ENCODE measurements at regions not wholly inside any gene's neighbourhood (a gene's known extent, or its start where the extent isn't known, plus 50 kb on each side); places are given as distances from the start of the nearest gene placed in this dataset.

GRCh38 chr6:15864038-15864707, 201.3 kb upstream of the DTNBP1 start:
- ChIA-PET POLR2A (no interaction called here), CTCF (interaction anchor here (1.0 to 1.4 kb wide), 2 partner anchors 10 to 173 kb away, joined by 3 to 5 read pairs; no protein-coding TSS in a partner anchor)
- DNase-seq, result no peak

GRCh38 chr6:15862810-15863209, 200.0 kb upstream of the DTNBP1 start:
- no peaks in the 10 kb centered on the region for H3K79me2 ChIP-seq (ENCODE audit: insufficient read depth)
- no peak overlapping the region for H3K4me3 ChIP-seq (ENCODE audit: low read depth in 2 of 2, low read length in 1 of 2)
- H3K9me2 ChIP-seq, result no peaks in the 10 kb centered on the region
- H4K20me1 ChIP-seq (ENCODE audit: insufficient read depth), result no peaks in the 10 kb centered on the region
- ChIA-PET CTCF (interaction anchor here (0.9 kb wide), 1 partner anchor 11 kb away, joined by 3 read pairs; no protein-coding TSS in a partner anchor), POLR2A (no interaction called here)
- H3K36me3 ChIP-seq (replicated peaks in 1 of 2; ENCODE audit: control insufficient read depth in 1 of 2, insufficient read depth in 2 of 2, low read length in 1 of 2), result no peaks in the 10 kb centered on the region
- no peak overlapping the region for H2AFZ ChIP-seq (ENCODE audit: low read depth)
- no peaks in the 10 kb centered on the region for H3K9me3 ChIP-seq
- H3F3A ChIP-seq (replicated peaks; ENCODE audit: insufficient read depth), result no peaks in the 10 kb centered on the region
- H3K27ac ChIP-seq (ENCODE audit: low read depth in 2 of 2, low read length in 1 of 2), result no peak overlapping the region
- WGBS (ENCODE audit: low lambda C conversion rate), result 0% methylated on average over 1 of the region's 1 CpG
- H3K4me2 ChIP-seq, result no peak overlapping the region
- H3K9ac ChIP-seq, result no peak overlapping the region
- H3K27me3 ChIP-seq (ENCODE audit: insufficient read depth), result no peaks in the 10 kb centered on the region
- H3K4me1 ChIP-seq (ENCODE audit: control insufficient read depth in 1 of 2, insufficient read depth in 2 of 2, low read depth in 1 of 2, low read length in 1 of 2), result no peaks in the 10 kb centered on the region
- DNase-seq, result no peak
- TF ChIP-seq GATA2 (CRISPR knock-in tag; IDR thresholded peaks at IDR 0.05), result no peak
- no peak for TF ChIP-seq SMC3 (IDR thresholded peaks at IDR 0.05; ENCODE audit: low read depth, low read length)
- TF ChIP-seq MAX (IDR thresholded peaks at IDR 0.05; ENCODE audit: low read depth), result no peak
- no peak for TF ChIP-seq RAD21 (IDR thresholded peaks at IDR 0.05; ENCODE audit: low read length)
- TF ChIP-seq TEAD4 (IDR thresholded peaks at IDR 0.05; ENCODE audit: borderline replicate concordance, insufficient read depth), result no peak
- no peak for TF ChIP-seq MXI1 (IDR thresholded peaks at IDR 0.05; ENCODE audit: low read depth, low read length)
- TF ChIP-seq FOSL2 (IDR thresholded peaks at IDR 0.05; ENCODE audit: borderline replicate concordance, low read depth), result no peak
- no peak for TF ChIP-seq IRF3 (IDR thresholded peaks at IDR 0.05; ENCODE audit: low read depth, low read length)
- TF ChIP-seq ZBTB33 (IDR thresholded peaks at IDR 0.05; ENCODE audit: borderline replicate concordance, low read depth), result no peak
- TF ChIP-seq CTCF (IDR thresholded peaks at IDR 0.05), result no peak
- TF ChIP-seq MEF2A (IDR thresholded peaks at IDR 0.05; ENCODE audit: borderline replicate concordance, low read depth), result no peak

More at GRCh38 chr6:15864038-15864707, 201.3 kb upstream of the DTNBP1 start:
- Histone ChIP-seq H4K20me1 (ENCODE audit: insufficient read depth) (no peaks in the 10 kb centered on the region), H3F3A (replicated peaks; ENCODE audit: insufficient read depth) (no peaks in the 10 kb centered on the region), H3K27ac (ENCODE audit: low read depth in 2 of 2, low read length in 1 of 2) (no peak overlapping the region), H3K27me3 (ENCODE audit: insufficient read depth) (no peaks in the 10 kb centered on the region), H3K4me2 (no peak overlapping the region), H3K4me1 (ENCODE audit: control insufficient read depth in 1 of 2, insufficient read depth in 2 of 2, low read depth in 1 of 2, low read length in 1 of 2) (no peaks in the 10 kb centered on the region), H3K79me2 (ENCODE audit: insufficient read depth) (no peaks in the 10 kb centered on the region), H3K4me3 (ENCODE audit: low read depth in 2 of 2, low read length in 1 of 2) (no peak overlapping the region), H3K9me3 (no peaks in the 10 kb centered on the region), H3K9ac (no peak overlapping the region), H3K36me3 (replicated peaks in 1 of 2; ENCODE audit: control insufficient read depth in 1 of 2, insufficient read depth in 2 of 2, low read length in 1 of 2) (no peaks in the 10 kb centered on the region), H3K9me2 (no peaks in the 10 kb centered on the region), H2AFZ (ENCODE audit: low read depth) (no peak overlapping the region)
- TF ChIP-seq ELF1 (IDR thresholded peaks at IDR 0.05), result no peak
- TF ChIP-seq TEAD4 (IDR thresholded peaks at IDR 0.05; ENCODE audit: borderline replicate concordance, insufficient read depth), result no peak
- TF ChIP-seq GABPA (IDR thresholded peaks at IDR 0.05; ENCODE audit: low read depth), result no peak
- TF ChIP-seq MXI1 (IDR thresholded peaks at IDR 0.05; ENCODE audit: low read depth, low read length), result no peak
- TF ChIP-seq ZBTB33 (IDR thresholded peaks at IDR 0.05; ENCODE audit: borderline replicate concordance, low read depth), result no peak
- no peak for TF ChIP-seq RXRA (IDR thresholded peaks at IDR 0.05; ENCODE audit: borderline replicate concordance, low read depth)
- TF ChIP-seq JUND (IDR thresholded peaks at IDR 0.05), result no peak
- WGBS (ENCODE audit: low lambda C conversion rate), result 57% methylated on average over 7 of the region's 7 CpGs
